Activated T-helper 1 cell treated with Interleukin-2 at 50 U/mL for 16 hours (primary cell): ENCODE measurements at regions not wholly inside any gene's neighbourhood (a gene's known extent, or its start where the extent isn't known, plus 50 kb on each side); places are given as distances from the start of the nearest gene placed in this dataset.

Experiments
- DNase-seq: peaks from one replicate; pipeline ENCODE4 v3.0.0-alpha.2; 2020; ENCODE audit warnings: low read depth

- no peak for DNase-seq
Observed at GRCh38 chr11:116077092-116077491, 572.9 kb upstream of the CADM1 start.

DNA sequence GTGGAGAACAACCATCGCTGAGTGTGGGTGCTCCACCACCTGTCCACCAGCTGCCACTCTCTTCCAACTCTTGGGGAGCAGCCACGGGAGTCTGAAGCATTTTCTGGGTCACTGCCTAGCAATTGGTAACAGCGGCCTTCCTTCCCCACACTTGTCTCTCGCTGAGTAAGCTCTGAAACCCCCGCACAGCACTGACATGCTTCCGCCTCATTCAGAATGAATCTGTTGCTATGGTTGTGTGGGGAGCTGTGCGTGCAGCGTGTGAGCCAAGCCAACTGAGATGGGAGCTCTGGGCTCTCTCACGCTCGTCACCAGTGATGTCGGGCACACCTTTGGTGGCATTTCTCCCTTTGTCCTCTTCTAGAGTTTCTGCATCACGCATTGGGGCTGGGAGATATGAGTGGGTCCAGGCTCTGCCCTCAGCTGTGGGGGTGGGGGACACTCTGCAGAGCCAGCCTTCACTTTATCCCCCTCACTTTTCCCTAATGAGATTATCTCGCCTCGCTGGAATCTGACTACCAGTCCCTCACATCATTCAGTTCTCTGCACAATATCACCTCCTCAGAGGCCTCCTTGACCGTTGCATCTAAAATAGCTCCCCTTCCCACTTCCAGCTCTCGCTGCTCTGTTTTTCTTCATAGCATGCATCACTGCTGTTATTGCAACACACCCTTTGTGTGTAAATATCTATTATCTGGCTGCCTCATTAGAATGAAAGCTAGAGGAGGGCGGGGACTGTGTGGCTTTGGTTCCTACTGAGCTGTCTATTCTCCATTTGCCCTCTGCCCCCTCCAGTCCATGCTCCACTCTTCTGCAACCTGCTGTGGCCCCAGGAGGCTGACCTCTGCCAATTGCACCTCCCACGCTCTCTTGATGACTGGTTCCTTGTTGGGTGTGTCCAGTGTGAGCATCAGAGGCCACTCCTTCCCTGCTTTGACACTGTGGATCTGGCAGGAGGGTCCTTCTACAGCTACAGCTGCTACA, 569.9 kb upstream of the CADM1 start:
- DNase-seq: no peak

DNA sequence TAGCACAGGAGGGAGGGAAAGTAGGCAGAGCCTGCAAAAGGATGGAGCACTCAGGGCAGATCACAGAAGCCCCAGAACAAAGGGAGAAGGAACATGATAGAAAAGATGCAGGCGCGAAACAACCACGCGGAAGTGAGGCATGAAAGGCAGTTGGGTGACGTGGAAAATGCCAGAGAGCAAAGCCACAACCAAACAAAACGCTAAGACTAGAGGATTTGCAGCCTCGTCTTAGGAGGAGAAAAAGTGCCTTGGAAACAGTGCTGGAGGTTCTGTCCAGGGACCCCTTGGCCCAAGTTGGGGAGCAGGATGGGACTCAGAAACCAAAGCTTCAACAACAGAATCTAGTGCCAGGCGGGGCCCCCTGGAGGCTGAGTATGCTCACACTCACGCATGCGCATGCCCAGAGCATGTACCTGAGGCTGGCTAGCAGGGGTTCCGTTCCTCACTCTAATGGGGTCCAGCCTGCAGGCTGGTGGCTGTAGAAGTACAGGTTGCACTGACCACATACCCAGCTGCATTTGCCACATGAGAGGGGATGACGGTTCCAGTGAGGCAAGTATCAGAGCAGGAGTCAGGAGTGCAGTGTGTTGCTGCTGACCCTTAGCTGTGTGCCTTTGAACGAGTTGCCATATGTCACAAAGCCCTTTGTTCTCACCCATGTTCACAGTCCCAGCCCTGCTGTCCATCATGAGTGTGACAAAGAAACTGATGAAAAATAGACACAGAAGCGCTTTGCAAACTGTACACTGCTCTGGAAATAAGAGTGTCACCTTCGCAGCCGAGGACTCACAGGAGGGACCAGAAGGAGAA, 568.6 kb upstream of the CADM1 start:
- DNase-seq: no peak

GRCh38 chr11:116072133-116072532, 567.9 kb upstream of the CADM1 start:
- DNase-seq: no peak

GRCh38 chr11:116071241-116071640, 567.0 kb upstream of the CADM1 start:
- no peak for DNase-seq

GRCh38 chr11:116070520-116070919, 566.3 kb upstream of the CADM1 start:
- no peak for DNase-seq

- DNase-seq: no peak
Observed at GRCh38 chr11:116066777-116067176, 562.6 kb upstream of the CADM1 start.

GRCh38 chr11:116065986-116066385, 561.8 kb upstream of the CADM1 start:
- DNase-seq: no peak

- DNase-seq: no peak
Observed at GRCh38 chr11:116065191-116065895, 561.1 kb upstream of the CADM1 start.

- no peak for DNase-seq
Observed at GRCh38 chr11:116062490-116063171, 558.4 kb upstream of the CADM1 start.

DNA sequence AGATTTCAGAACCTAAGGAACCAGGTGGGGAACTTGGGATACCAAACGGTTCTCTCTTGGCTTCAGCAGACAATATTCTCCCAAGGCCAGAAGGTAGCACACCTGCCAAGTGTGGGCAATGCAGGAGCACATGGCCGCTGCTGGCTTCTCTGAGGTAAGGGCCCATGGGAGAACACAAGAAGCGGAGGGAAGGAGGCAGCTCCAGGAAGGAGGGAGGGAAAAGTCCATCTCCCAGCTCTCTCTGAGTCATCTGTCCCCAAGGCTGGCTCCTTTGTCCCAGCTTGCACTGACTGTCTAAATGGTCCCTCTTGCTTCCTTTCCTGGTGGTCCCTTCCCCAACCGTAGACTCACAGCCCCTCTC, 557.9 kb upstream of the CADM1 start:
- no peak for DNase-seq

DNA sequence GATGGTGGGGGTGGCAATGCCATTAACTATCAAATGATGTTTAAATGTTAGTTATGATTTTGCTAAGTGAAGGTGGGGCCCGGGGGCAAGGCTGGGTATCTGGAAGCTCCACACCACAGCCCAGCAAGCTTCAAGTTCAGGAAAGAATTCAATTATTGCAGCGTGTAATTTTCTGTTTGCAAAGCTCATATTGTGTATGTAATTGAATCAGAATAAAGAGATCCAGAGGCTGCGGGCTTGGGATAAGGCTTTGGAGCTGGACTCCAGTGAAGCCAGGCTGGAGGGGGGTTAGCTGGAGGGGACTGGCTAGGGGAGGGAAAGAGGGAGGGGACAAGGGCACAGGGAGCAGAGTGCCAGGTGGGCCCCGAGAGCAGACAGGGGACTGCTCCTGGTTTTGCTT, 557.1 kb upstream of the CADM1 start:
- no peak for DNase-seq

DNA sequence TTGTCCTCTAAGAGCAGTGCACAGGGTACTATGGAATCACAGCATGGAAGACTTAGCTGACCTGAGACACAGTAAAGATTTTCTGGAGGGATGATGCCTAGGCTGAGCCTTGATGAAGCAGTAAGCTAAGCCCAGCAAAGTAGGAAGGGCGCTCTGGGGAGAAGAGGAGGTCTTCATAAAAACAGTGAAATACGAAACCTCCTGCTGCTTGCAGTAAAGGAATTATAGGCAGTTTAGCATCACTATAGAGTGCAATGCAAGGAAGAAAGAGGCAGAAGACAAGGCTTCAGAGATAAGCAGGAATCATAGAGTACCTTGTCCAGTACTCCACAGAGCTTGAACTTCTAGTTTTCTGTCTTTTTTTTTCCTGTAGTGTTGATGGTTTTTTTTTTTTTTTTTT, 555.7 kb upstream of the CADM1 start:
- DNase-seq: no peak

GRCh38 chr11:116057000-116057399, 552.8 kb upstream of the CADM1 start:
- no peak for DNase-seq

DNA sequence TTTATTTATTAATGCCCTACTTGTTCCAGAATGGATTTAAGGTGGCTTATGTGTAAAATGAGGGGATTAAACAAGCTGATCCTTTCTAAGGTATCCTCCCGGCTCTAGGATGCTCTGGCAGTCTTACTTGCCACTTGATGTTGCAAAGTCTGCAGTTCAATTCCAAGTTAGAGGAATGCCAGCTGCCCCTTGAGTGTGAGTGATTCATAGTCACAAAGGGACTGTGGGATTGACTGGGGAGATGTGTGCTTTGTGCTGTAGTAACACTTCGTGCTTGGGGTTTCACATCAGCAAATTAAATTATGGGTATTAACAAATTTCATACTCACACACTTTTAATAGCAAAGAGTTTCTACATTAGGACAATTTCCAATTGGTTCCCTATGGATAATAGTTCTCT, 550.8 kb upstream of the CADM1 start:
- DNase-seq: no peak

DNA sequence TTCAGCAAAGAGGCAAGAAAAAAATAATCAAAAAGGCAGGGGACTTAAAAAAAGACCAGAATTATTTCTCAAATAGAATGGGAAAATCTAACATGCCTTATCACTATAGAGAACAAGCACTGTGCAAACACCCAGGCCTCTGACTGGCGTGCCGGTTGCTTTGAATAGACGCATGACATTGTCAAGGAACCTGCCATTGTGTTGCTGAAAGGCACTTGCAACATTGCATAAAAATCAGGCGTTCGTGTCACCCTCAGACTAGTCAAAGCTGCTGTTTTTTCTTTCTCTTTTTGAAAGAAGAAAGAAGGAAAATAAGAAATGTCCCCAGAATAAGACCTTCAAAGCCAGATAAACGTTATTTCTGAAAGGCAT, 549.3 kb upstream of the CADM1 start:
- no peak for DNase-seq

- no peak for DNase-seq
Observed at GRCh38 chr11:116052603-116053547, 548.7 kb upstream of the CADM1 start.

DNA sequence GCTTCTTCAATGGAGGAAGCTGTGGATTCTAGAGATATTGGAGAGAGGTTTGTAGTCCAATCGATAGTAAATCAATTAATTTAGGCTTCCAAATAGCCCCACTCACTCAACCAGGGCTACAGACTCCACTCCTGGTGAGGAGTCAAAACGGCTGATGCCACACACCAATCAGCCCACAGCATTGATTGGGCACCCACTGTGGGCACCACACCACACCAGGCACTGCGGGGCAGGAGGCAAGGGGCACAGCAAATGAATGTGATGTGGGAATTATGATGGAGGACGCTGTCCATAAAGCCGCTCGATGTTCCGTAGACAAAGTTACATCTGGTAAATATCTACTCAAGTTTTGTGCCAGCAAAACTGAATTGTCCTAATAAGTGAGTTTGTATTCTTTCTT, 547.3 kb upstream of the CADM1 start:
- DNase-seq: no peak

- no peak for DNase-seq
Observed at GRCh38 chr11:116049383-116049782, 545.2 kb upstream of the CADM1 start.

DNA sequence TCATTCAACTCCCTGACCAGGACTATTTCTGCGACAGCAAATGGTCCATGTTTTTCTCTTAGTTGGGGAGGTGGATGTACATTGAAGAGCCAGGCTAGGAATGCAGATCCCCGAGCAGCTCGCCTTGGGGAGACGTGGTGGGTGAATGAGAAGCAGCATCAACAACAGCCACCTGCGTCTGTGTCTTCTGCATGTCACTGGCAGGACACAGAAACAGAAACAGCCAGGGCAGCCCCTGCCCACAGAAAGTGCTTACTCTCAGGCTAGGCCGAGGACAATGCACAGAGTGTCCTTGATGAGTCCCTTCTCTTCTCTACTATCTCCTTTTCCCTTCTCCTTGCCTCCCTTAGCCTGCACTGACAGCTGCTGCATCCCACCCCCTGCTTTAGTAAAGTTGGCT, 541.9 kb upstream of the CADM1 start:
- DNase-seq: no peak

- no peak for DNase-seq
Observed at GRCh38 chr11:116044941-116045340, 540.7 kb upstream of the CADM1 start.
